Liver (tissue), 8 donors: ENCODE measurements at regions not wholly inside any gene's neighbourhood (a gene's known extent, or its start where the extent isn't known, plus 50 kb on each side); places are given as distances from the start of the nearest gene placed in this dataset.

Experiments
- DNase-seq: peaks from one replicate; pipeline ENCODE4 v3.0.0-alpha.2; 2017; ENCODE audit warnings: low spot score
- H3K27ac ChIP-seq, 2 donors: one replicate each; pipeline ENCODE4 v1.7.0; 2013; ENCODE audit warnings: inconsistent platforms in 2 of 2, low read length in 2 of 2, control low read depth in 1 of 2, low read depth in 1 of 2, mild to moderate bottlenecking in 1 of 2
- H3K27me3 ChIP-seq, 4 donors: one replicate each; pipeline versions ENCODE4 v1.6.1 to v1.7.0; 2013; ENCODE audit warnings: low read length in 3 of 4, inconsistent platforms in 1 of 4, mild to moderate bottlenecking in 1 of 4, moderate library complexity in 1 of 4; ENCODE audit not compliant: control insufficient read depth in 4 of 4, insufficient read depth in 4 of 4
- H3K36me3 ChIP-seq, 4 donors: one replicate each; pipeline versions ENCODE4 v1.6.1 to v1.7.0; 2013; ENCODE audit warnings: low read length in 3 of 4, mild to moderate bottlenecking in 3 of 4, low read depth in 1 of 4, moderate library complexity in 1 of 4; ENCODE audit not compliant: control insufficient read depth in 4 of 4, insufficient read depth in 3 of 4
- H3K4me1 ChIP-seq, 4 donors: one replicate each; pipeline versions ENCODE4 v1.6.1 to v1.7.0; 2013; ENCODE audit warnings: low read length in 3 of 4, mild to moderate bottlenecking in 3 of 4, moderate library complexity in 1 of 4; ENCODE audit not compliant: control insufficient read depth in 4 of 4, insufficient read depth in 4 of 4
- H3K4me3 ChIP-seq, 3 donors: one replicate each; pipeline versions ENCODE4 v1.6.1 to v1.7.0; 2013; ENCODE audit warnings: low read length in 3 of 3, control low read depth in 1 of 3, low read depth in 1 of 3, mild to moderate bottlenecking in 1 of 3
- H3K9ac ChIP-seq, 2 donors: one replicate each; pipeline ENCODE4 v1.7.0; 2013; ENCODE audit warnings: low read length in 2 of 2, mild to moderate bottlenecking in 2 of 2, moderate library complexity in 2 of 2, control low read depth in 1 of 2, low read depth in 1 of 2
- H3K9me3 ChIP-seq, 4 donors: one replicate each; pipeline versions ENCODE4 v1.6.1 to v1.7.0; 2013; ENCODE audit warnings: low read length in 3 of 4; ENCODE audit not compliant: control insufficient read depth in 4 of 4
- CTCF ChIP-seq: fragments of 150-350 bp; IDR thresholded peaks from 2 replicates; pipeline ENCODE4 v1.5.1; 2017; ENCODE audit warnings: improper control_type of control experiment, low read depth, low read length; ENCODE audit not compliant: missing input control
- EGR1 ChIP-seq, 2 donors: IDR thresholded peaks; 2 replicates each; pipeline ENCODE4 v1.6.1; 2016 to 2018; ENCODE audit warnings: antibody characterized with exemption in 2 of 2, low read depth in 2 of 2
- FOXA1 ChIP-seq: IDR thresholded peaks from 2 replicates; pipeline ENCODE4 v1.6.1; 2016; ENCODE audit warnings: antibody characterized with exemption
- HNF4G ChIP-seq: IDR thresholded peaks from 2 replicates; pipeline ENCODE4 v1.6.1; 2016; ENCODE audit warnings: antibody characterized with exemption
- MAX ChIP-seq: IDR thresholded peaks from 2 replicates; pipeline ENCODE4 v1.6.1; 2016; ENCODE audit warnings: antibody characterized with exemption
- NR2F2 ChIP-seq: IDR thresholded peaks from 2 replicates; pipeline ENCODE4 v1.6.1; 2016; ENCODE audit warnings: antibody characterized with exemption
- RAD21 ChIP-seq, 2 donors: IDR thresholded peaks; 2 replicates each; pipeline ENCODE4 v1.6.1; 2016; ENCODE audit warnings: antibody characterized with exemption in 2 of 2, mild to moderate bottlenecking in 2 of 2
- REST ChIP-seq: IDR thresholded peaks from 2 replicates; pipeline ENCODE4 v1.6.1; 2016; ENCODE audit warnings: antibody characterized with exemption, mild to moderate bottlenecking
- RXRA ChIP-seq, 2 donors: IDR thresholded peaks; 2 replicates each; pipeline ENCODE4 v1.6.1; 2017 to 2018; ENCODE audit warnings: antibody characterized with exemption in 2 of 2, mild to moderate bottlenecking in 1 of 2
- SP1 ChIP-seq: IDR thresholded peaks from 2 replicates; pipeline ENCODE4 v1.6.1; 2018; ENCODE audit warnings: antibody characterized with exemption, mild to moderate bottlenecking
- ZBTB33 ChIP-seq: IDR thresholded peaks from 2 replicates; pipeline ENCODE4 v1.6.1; 2016; ENCODE audit warnings: antibody characterized with exemption
- WGBS: extraction: QIAGEN DNeasy Blood & Tissue Kit; methylation state at CpG from one replicate; pipeline ENCODE4 v1.1.7; 2013; 5-methylcytosine and 5-hydroxymethylcytosine counted together
- donor health status: healthy.
- donor health status: healthy.
- donor health status: healthy.
- donor health status: healthy.
- donor health status: healthy.

GRCh38 chr14:36426113-36426512 is 93.9 kb downstream of the NKX2-1 start:
- H3K27me3 ChIP-seq: no peaks in the 10 kb centered on the region
- TF ChIP-seq RXRA (IDR thresholded peaks at IDR 0.05) (no peak), REST (peak; percentile 18)
- H3K9ac ChIP-seq: no peak overlapping the region
- H3K27ac ChIP-seq: no peak overlapping the region
- peaks cover 3 to 12% (median 7%) of the 10 kb centered on the region in 4 donors for H3K4me1 ChIP-seq
- no peak overlapping the region for H3K4me3 ChIP-seq
- H3K36me3 ChIP-seq: no peaks in the 10 kb centered on the region
- DNase-seq: no peak
- H3K9me3 ChIP-seq: no peaks in the 10 kb centered on the region

- Histone ChIP-seq H3K4me3 (no peak overlapping the region), H3K27ac (no peak overlapping the region), H3K27me3 (no peaks in the 10 kb centered on the region), H3K36me3 (no peaks in the 10 kb centered on the region), H3K9me3 (no peaks in the 10 kb centered on the region), H3K9ac (no peak overlapping the region), H3K4me1 (peaks cover 0 to 2% (median 0%) of the 10 kb centered on the region in 4 donors)
- WGBS: 80% methylated on average over 3 of the region's 3 CpGs
- no peak for DNase-seq
- TF ChIP-seq NR2F2 (no peak), MAX (no peak), RAD21 (IDR thresholded peaks at IDR 0.05) (no peak), HNF4G (no peak), CTCF (no peak), SP1 (no peak), FOXA1 (no peak), EGR1 (IDR thresholded peaks at IDR 0.05; ENCODE audit: low read depth in 2 of 2) (no peak), ZBTB33 (no peak)
These were observed 95.4 kb downstream of the NKX2-1 start for GRCh38 chr14:36424478-36425102.
